ENCODE measurements at regions not wholly inside any gene's neighbourhood (a gene's known extent, or its start where the extent isn't known, plus 50 kb on each side); places are given as distances from the start of the nearest gene placed in this dataset.
"Not testable (repeated sequence)": the region's sequence is repeated elsewhere in the genome, so short reads cannot be mapped to it uniquely, and the experiment has no call there.

- DNase-seq = no peak
These were observed 54.4 kb upstream of the GRIP1 start for GRCh38 chr12:66733321-66733720.

- no peak for DNase-seq
These were observed 55.0 kb upstream of the GRIP1 start for GRCh38 chr12:66733839-66734238.

- DNase-seq = no peak
These were observed 56.4 kb upstream of the GRIP1 start for GRCh38 chr12:66735275-66735674.

- DNase-seq = no peak
These were observed 58.1 kb upstream of the GRIP1 start for GRCh38 chr12:66736931-66737330.

- no peak for DNase-seq
These were observed 60.4 kb upstream of the GRIP1 start for GRCh38 chr12:66739266-66739665.

- no peak for DNase-seq
These were observed 61.2 kb upstream of the GRIP1 start for GRCh38 chr12:66739940-66740651.

GRCh38 chr12:66740732-66741131 lies 61.9 kb upstream of the GRIP1 start:
- no peak for DNase-seq

GRCh38 chr12:66741919-66742318 lies 63.0 kb upstream of the GRIP1 start:
- DNase-seq = no peak

- no peak for DNase-seq
These were observed 63.9 kb upstream of the GRIP1 start for GRCh38 chr12:66742508-66743367.

GRCh38 chr12:66744461-66744860 lies 65.6 kb upstream of the GRIP1 start:
- DNase-seq = no peak

GRCh38 chr12:66744956-66745383 lies 66.1 kb upstream of the GRIP1 start:
- DNase-seq = no peak

- DNase-seq = no peak
These were observed 67.8 kb upstream of the GRIP1 start for GRCh38 chr12:66746489-66747201.

- no peak for DNase-seq
These were observed 72.7 kb upstream of the GRIP1 start for GRCh38 chr12:66751432-66752113.

- DNase-seq = no peak
These were observed 74.9 kb upstream of the GRIP1 start for GRCh38 chr12:66753810-66754209.

GRCh38 chr12:66755727-66756395 lies 77.0 kb upstream of the GRIP1 start:
- no peak for DNase-seq

GRCh38 chr12:66756631-66757030 lies 77.8 kb upstream of the GRIP1 start:
- DNase-seq = no peak

GRCh38 chr12:66760122-66760521 lies 81.2 kb upstream of the GRIP1 start:
- DNase-seq = not testable (repeated sequence)

GRCh38 chr12:66763467-66763866 lies 84.6 kb upstream of the GRIP1 start:
- no peak for DNase-seq

GRCh38 chr12:66765204-66765603 lies 86.3 kb upstream of the GRIP1 start:
- DNase-seq = no peak

- no peak for DNase-seq
These were observed 88.7 kb upstream of the GRIP1 start for GRCh38 chr12:66767536-66767935.

GRCh38 chr12:66768293-66768692 lies 89.4 kb upstream of the GRIP1 start:
- no peak for DNase-seq

GRCh38 chr12:66774929-66775328 lies 96.1 kb upstream of the GRIP1 start:
- no peak for DNase-seq

Data from stimulated activated CD8-positive, alpha-beta memory T cell treated with anti-CD3 and anti-CD28 coated beads, Interleukin-4, amount 100 ng/mL, for 48 hours (primary cell).